Adrenal gland (tissue), 9 donors: ENCODE measurements at regions not wholly inside any gene's neighbourhood (a gene's known extent, or its start where the extent isn't known, plus 50 kb on each side); places are given as distances from the start of the nearest gene placed in this dataset.

ENCODE experiments used
- DNase-seq, 7 donors: peaks; one replicate each; pipeline ENCODE4 v3.0.0-alpha.2; 2019 to 2020
- H3K27ac ChIP-seq, 5 donors: fragments of 200-600 bp; sonication (generic) in 4 of 5; 1 replicate in 3 of 5; 2 replicates in 2 of 5; pipeline versions ENCODE4 v1.5.1 to v1.8.0; 2016 to 2020; ENCODE audit warnings: mild to moderate bottlenecking in 1 of 5
- H3K27me3 ChIP-seq: fragments of 200-600 bp; 2 replicates; pipeline ENCODE4 v1.8.0; 2021
- H3K36me3 ChIP-seq, 2 donors: fragments of 200-600 bp; replicated peaks in 1 of 2; 1 replicate in 1 of 2; 2 replicates in 1 of 2; pipeline versions ENCODE4 v1.5.1 to v1.8.0; 2018 to 2022
- H3K4me1 ChIP-seq, 2 donors: fragments of 200-600 bp; replicated peaks in 1 of 2; 1 replicate in 1 of 2; 2 replicates in 1 of 2; pipeline versions ENCODE4 v1.5.1 to v1.8.0; 2018 to 2021
- H3K4me3 ChIP-seq, 4 donors: fragments of 200-600 bp; sonication (generic) in 3 of 4; one replicate each; pipeline ENCODE4 v1.5.1; 2016 to 2018
- H3K9me3 ChIP-seq, 3 donors: fragments of 200-600 bp; sonication (generic) in 1 of 3; replicated peaks in 1 of 3; 1 replicate in 2 of 3; 2 replicates in 1 of 3; pipeline versions ENCODE4 v1.5.1 to v1.8.0; 2016 to 2021
- POLR2A ChIP-seq, 2 donors: fragments of 450-650 bp; IDR thresholded peaks; one replicate each; pipeline ENCODE4 v1.6.1; 2017; ENCODE audit warnings: antibody characterized with exemption in 2 of 2, mild to moderate bottlenecking in 2 of 2, moderate library complexity in 1 of 2
- WGBS, 4 donors: extraction: QIAGEN DNeasy Blood & Tissue Kit in 2 of 4; methylation state at CpG; one replicate each; pipeline versions ENCODE4 v1.1.5 to v1.1.7; 2013 to 2017; 5-methylcytosine and 5-hydroxymethylcytosine counted together
- intact Hi-C, 2 donors: fragments of 100-400 bp; cut with DNase I; formaldehyde crosslinking; loops; one replicate each; pipeline versions ENCODE4 v1.14.1 to v1.15.0; 2022 to 2023
- TF ChIP-seq, protein P1 (sequence below), 6 experiments: fragments of 450-650 bp in 4 of 6; fragments of 200-600 bp in 2 of 6; sonication (generic) in 1 of 6; IDR thresholded peaks; 1 replicate in 5 of 6; 2 replicates in 1 of 6; pipeline versions ENCODE4 v1.5.1 to v1.8.0; 2016 to 2021; ENCODE audit warnings: antibody characterized with exemption in 6 of 6, mild to moderate bottlenecking in 2 of 6, moderate library complexity in 1 of 6
- donor health status: healthy with polysubstance abuse.
- donor health status: Bipolar disorder and iron deficiency.
- donor health status: DM: yes; HTN: yes; CAD: no.
- donor health status: DM: no; HTN: no; CAD: no.
- donor health status: DM: no; HTN: no; CAD: no.

- TF ChIP-seq, protein P1, sequence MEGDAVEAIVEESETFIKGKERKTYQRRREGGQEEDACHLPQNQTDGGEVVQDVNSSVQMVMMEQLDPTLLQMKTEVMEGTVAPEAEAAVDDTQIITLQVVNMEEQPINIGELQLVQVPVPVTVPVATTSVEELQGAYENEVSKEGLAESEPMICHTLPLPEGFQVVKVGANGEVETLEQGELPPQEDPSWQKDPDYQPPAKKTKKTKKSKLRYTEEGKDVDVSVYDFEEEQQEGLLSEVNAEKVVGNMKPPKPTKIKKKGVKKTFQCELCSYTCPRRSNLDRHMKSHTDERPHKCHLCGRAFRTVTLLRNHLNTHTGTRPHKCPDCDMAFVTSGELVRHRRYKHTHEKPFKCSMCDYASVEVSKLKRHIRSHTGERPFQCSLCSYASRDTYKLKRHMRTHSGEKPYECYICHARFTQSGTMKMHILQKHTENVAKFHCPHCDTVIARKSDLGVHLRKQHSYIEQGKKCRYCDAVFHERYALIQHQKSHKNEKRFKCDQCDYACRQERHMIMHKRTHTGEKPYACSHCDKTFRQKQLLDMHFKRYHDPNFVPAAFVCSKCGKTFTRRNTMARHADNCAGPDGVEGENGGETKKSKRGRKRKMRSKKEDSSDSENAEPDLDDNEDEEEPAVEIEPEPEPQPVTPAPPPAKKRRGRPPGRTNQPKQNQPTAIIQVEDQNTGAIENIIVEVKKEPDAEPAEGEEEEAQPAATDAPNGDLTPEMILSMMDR (IDR thresholded peaks at IDR 0.05): no peak
- no peak for TF ChIP-seq POLR2A (IDR thresholded peaks at IDR 0.05)
- no peak for DNase-seq
- 75 to 100% (median 89%) methylated on average over 1 of the region's 1 CpG for WGBS, 4 donors
- intact Hi-C loops: no loop called here
- Histone ChIP-seq H3K27ac (no peak overlapping the region), H3K9me3 (no peaks in the 10 kb centered on the region), H3K36me3 (no peaks in the 10 kb centered on the region), H3K4me1 (no peaks in the 10 kb centered on the region), H3K4me3 (no peak overlapping the region), H3K27me3 (no peaks in the 10 kb centered on the region)
Measured at GRCh38 chr18:43886341-43886740, 609.1 kb upstream of the SYT4 start.

DNA sequence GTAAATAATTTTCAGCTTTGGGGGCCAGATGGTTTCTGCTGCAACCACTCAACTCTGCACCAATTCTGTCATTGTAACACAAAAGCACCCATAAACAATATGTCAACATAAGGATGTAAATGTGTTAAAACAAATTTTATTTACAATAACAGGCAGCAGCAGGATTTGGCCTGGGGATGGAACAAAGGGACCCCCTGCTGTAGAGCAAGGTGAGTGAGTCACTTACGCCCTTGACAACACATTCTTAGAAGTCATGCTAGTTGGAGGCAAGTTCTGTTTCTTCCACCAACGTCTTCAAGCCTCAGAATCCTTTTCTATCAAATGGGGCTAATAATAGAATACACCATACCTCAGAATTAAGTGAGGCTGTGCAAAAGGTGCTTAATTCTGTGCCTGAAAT lies 610.2 kb upstream of the SYT4 start:
- intact Hi-C loops: no loop called here
- 48 to 61% (median 56%) methylated on average over 2 of the region's 2 CpGs for WGBS, 4 donors
- peaks cover 0 to under 1% of the 10 kb centered on the region in 2 donors for H3K4me1 ChIP-seq
- no peak overlapping the region for H3K27ac ChIP-seq
- DNase-seq: no peak
- no peak overlapping the region for H3K4me3 ChIP-seq
- TF ChIP-seq, protein P1 (IDR thresholded peaks at IDR 0.05): no peak
- no peak for TF ChIP-seq POLR2A (IDR thresholded peaks at IDR 0.05)
- H3K9me3 ChIP-seq: peaks cover 0 to 6% (median 0%) of the 10 kb centered on the region in 3 donors
- H3K27me3 ChIP-seq: no peaks in the 10 kb centered on the region
- H3K36me3 ChIP-seq: no peaks in the 10 kb centered on the region

DNA sequence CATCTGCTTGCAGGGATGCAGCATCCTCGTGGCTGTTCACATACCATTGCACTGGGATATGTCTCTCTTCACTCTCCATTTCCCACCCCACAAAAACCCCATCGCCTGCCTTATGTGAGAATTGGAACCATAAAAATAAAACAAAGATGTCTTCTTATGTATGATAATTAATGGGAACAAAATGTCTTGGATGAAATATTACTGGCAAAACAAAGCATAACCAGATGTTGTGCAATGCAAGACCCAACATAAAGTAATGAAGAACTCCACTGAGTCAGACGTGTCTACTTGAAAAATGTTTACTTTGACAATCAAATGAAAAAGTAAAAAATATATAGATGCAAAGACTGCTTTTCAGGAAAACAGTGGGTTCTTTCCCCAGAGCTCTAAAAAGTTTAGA lies 611.3 kb upstream of the SYT4 start:
- WGBS, 4 donors: 51 to 64% (median 64%) methylated on average over 3 of the region's 3 CpGs
- Histone ChIP-seq H3K27me3 (no peaks in the 10 kb centered on the region), H3K9me3 (peaks cover 0 to 6% (median 0%) of the 10 kb centered on the region in 3 donors), H3K4me3 (no peak overlapping the region), H3K36me3 (no peaks in the 10 kb centered on the region), H3K4me1 (peaks cover 0 to 11% of the 10 kb centered on the region in 2 donors), H3K27ac (no peak overlapping the region)
- TF ChIP-seq, protein P1 (IDR thresholded peaks at IDR 0.05): no peak
- no peak for TF ChIP-seq POLR2A (IDR thresholded peaks at IDR 0.05)
- intact Hi-C loops: no loop called here
- DNase-seq: no peak

- Histone ChIP-seq H3K4me3 (no peak overlapping the region), H3K36me3 (no peaks in the 10 kb centered on the region), H3K27me3 (no peaks in the 10 kb centered on the region), H3K4me1 (peaks cover 0 to 14% of the 10 kb centered on the region in 2 donors), H3K27ac (peak overlapping the region in 2 of 5 donors; percentile 42 to 52), H3K9me3 (peaks cover 0 to 6% (median 0%) of the 10 kb centered on the region in 3 donors)
- WGBS, 4 donors: 21 to 33% (median 28%) methylated on average over 5 of the region's 5 CpGs
- TF ChIP-seq, protein P1 (IDR thresholded peaks at IDR 0.05): no peak
- no peak for TF ChIP-seq POLR2A (IDR thresholded peaks at IDR 0.05)
- intact Hi-C loops: no loop called here
- DNase-seq: peak; percentile 30 to 70 (median 54)
Measured at GRCh38 chr18:43893001-43893637, 615.8 kb upstream of the SYT4 start.
